Naive thymus-derived CD4-positive, alpha-beta T cell (primary cell): ENCODE measurements at regions not wholly inside any gene's neighbourhood (a gene's known extent, or its start where the extent isn't known, plus 50 kb on each side); places are given as distances from the start of the nearest gene placed in this dataset.

Experiments
- ATAC-seq: fragments of 150-1000 bp; cut with Tn5 transposase; 2 replicates; pipeline ENCODE4 v1.10.0; 2021; ENCODE audit warnings: mild to moderate bottlenecking, moderate library complexity
- CTCF ChIA-PET: fragments of 350-600 bp; sonication (Branson Sonifier 250); formaldehyde crosslinking; loops from one replicate; lab custom pipeline; 2021; ENCODE audit warnings: antibody characterized with exemption; lab: Charles Lee
- POLR2A ChIA-PET: fragments of 350-600 bp; sonication (Branson Sonifier 250); formaldehyde crosslinking; loops from one replicate; lab custom pipeline; 2021; ENCODE audit warnings: antibody characterized with exemption, inconsistent platforms; lab: Charles Lee
- DNase-seq, 9 donors: peaks; one replicate each; pipeline versions ENCODE4 v3.0.0 to v3.0.0-alpha.2; 2020 to 2022; ENCODE audit warnings: mixed read lengths in 1 of 9
- H3K27ac ChIP-seq: one replicate; pipeline ENCODE4 v1.7.0; 2013; ENCODE audit warnings: mild to moderate bottlenecking, low read depth, low read length, moderate library complexity
- H3K27me3 ChIP-seq, 2 donors: one replicate each; pipeline ENCODE4 v1.7.0; 2013; ENCODE audit warnings: low read length in 2 of 2, mild to moderate bottlenecking in 2 of 2, moderate library complexity in 2 of 2; ENCODE audit not compliant: control insufficient read depth in 2 of 2, insufficient read depth in 2 of 2
- H3K36me3 ChIP-seq, 3 experiments: 1 replicate in 2 of 3; 2 replicates in 1 of 3; pipeline ENCODE4 v1.7.0; 2013; ENCODE audit warnings: low read length in 3 of 3, mild to moderate bottlenecking in 3 of 3, moderate library complexity in 1 of 3; ENCODE audit not compliant: insufficient read depth in 3 of 3, control insufficient read depth in 2 of 3
- H3K4me1 ChIP-seq, 2 donors: one replicate each; pipeline ENCODE4 v1.7.0; 2013; ENCODE audit warnings: low read length in 2 of 2, mild to moderate bottlenecking in 2 of 2, moderate library complexity in 1 of 2; ENCODE audit not compliant: control insufficient read depth in 2 of 2, insufficient read depth in 2 of 2
- H3K4me3 ChIP-seq: 2 replicates; pipeline ENCODE4 v1.7.0; 2013; ENCODE audit warnings: mild to moderate bottlenecking, low read length
- H3K9me3 ChIP-seq, 3 experiments: 1 replicate in 2 of 3; 2 replicates in 1 of 3; pipeline ENCODE4 v1.7.0; 2013; ENCODE audit warnings: low read length in 3 of 3; ENCODE audit not compliant: control insufficient read depth in 2 of 3
- H3K27ac Mint-ChIP-seq, 9 donors: one replicate each; pipeline ENCODE4 v1.8.0; 2020 to 2022; ENCODE audit warnings: mixed read lengths in 9 of 9, mild to moderate bottlenecking in 8 of 9, moderate library complexity in 5 of 9, inconsistent platforms in 2 of 9
- H3K27me3 Mint-ChIP-seq, 5 donors: one replicate each; pipeline ENCODE4 v1.8.0; 2021 to 2022; ENCODE audit warnings: mixed read lengths in 5 of 5, mild to moderate bottlenecking in 1 of 5
- H3K36me3 Mint-ChIP-seq, 5 donors: one replicate each; pipeline ENCODE4 v1.8.0; 2020 to 2022; ENCODE audit warnings: mixed read lengths in 5 of 5, mild to moderate bottlenecking in 3 of 5, inconsistent platforms in 1 of 5
- H3K4me1 Mint-ChIP-seq, 7 donors: one replicate each; pipeline ENCODE4 v1.8.0; 2020 to 2022; ENCODE audit warnings: mixed read lengths in 7 of 7, mild to moderate bottlenecking in 3 of 7, inconsistent platforms in 1 of 7
- H3K4me3 Mint-ChIP-seq, 10 donors: one replicate each; pipeline ENCODE4 v1.8.0; 2020 to 2022; ENCODE audit warnings: mild to moderate bottlenecking in 10 of 10, mixed read lengths in 10 of 10, moderate library complexity in 6 of 10, inconsistent platforms in 2 of 10
- H3K9me3 Mint-ChIP-seq, 11 donors: one replicate each; pipeline ENCODE4 v1.8.0; 2020 to 2022; ENCODE audit warnings: mixed read lengths in 11 of 11, mild to moderate bottlenecking in 4 of 11, inconsistent platforms in 1 of 11, moderate library complexity in 1 of 11
- intact Hi-C, 2 donors: fragments of 100-400 bp; cut with micrococcal nuclease; formaldehyde crosslinking; loops; one replicate each; pipeline ENCODE4 v1.15.1; 2023

DNA sequence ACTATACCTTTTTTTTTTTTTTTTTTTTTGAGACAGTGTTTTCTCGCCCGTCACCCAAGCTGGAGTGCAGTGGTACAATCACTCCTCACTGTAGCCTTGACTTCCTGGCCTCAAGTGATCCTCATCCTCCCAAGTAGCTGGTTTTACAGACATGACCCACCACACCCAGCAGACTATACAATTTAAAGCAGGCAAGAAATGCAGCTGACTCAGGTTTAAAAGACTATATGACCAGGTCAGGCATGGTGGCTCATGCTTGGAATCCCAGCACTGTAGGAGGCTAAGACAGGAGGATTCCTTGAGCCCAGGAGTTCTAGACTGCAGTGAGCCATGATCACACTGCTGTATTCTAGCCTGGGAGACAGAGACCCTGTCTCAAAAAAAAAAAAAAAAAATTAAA lies 89.5 kb upstream of the AUTS2 start:
- DNase-seq: no peak
- ATAC-seq: no peak
- no peaks in the 10 kb centered on the region for H3K36me3 ChIP-seq
- intact Hi-C loops: no loop called here
- H3K4me3 ChIP-seq: no peak overlapping the region
- Mint-ChIP-seq H3K36me3 (peaks cover 0 to 4% (median 0%) of the 10 kb centered on the region in 5 donors), H3K4me1 (no peaks in the 10 kb centered on the region), H3K27ac (no peak overlapping the region), H3K4me3 (no peak overlapping the region), H3K9me3 (peaks cover 0 to 18% (median 2%) of the 10 kb centered on the region in 11 donors), H3K27me3 (peaks cover 0 to under 1% (median 0%) of the 10 kb centered on the region in 5 donors)
- no peaks in the 10 kb centered on the region for H3K27me3 ChIP-seq
- no peaks in the 10 kb centered on the region for H3K9me3 ChIP-seq
- H3K4me1 ChIP-seq: no peaks in the 10 kb centered on the region
- CTCF ChIA-PET: no interaction called here
- no peak overlapping the region for H3K27ac ChIP-seq
- POLR2A ChIA-PET: no interaction called here

DNA sequence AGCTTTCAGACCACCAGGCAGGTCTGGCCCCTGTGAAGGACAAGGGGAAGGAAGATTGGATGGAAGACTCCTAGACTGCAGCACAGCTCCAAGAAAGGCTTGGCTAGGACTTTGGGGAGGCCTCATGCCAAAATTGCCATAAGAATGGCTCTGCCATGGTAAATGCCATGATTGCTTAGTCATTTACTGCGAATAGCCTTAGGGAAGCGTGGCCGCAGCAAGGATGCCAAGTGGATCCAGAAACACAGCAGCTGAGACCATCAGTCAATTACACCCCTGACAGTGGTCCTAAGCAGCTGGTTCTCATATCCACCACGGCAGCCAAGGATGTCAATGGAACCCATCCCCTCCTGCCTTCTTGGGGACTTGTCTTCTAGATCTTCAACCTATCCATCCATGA lies 88.2 kb upstream of the AUTS2 start:
- Mint-ChIP-seq H3K9me3 (peaks cover 0 to 21% (median 4%) of the 10 kb centered on the region in 11 donors), H3K27ac (no peak overlapping the region), H3K36me3 (peaks cover 0 to 4% (median 0%) of the 10 kb centered on the region in 5 donors), H3K4me3 (no peak overlapping the region), H3K27me3 (peaks cover 0 to 4% (median 0%) of the 10 kb centered on the region in 5 donors), H3K4me1 (no peaks in the 10 kb centered on the region)
- DNase-seq: no peak
- H3K4me3 ChIP-seq: no peak overlapping the region
- ChIA-PET POLR2A (no interaction called here), CTCF (no interaction called here)
- intact Hi-C loops: no loop called here
- H3K27me3 ChIP-seq: no peaks in the 10 kb centered on the region
- H3K27ac ChIP-seq: no peak overlapping the region
- H3K36me3 ChIP-seq: no peaks in the 10 kb centered on the region
- no peak for ATAC-seq
- no peaks in the 10 kb centered on the region for H3K9me3 ChIP-seq
- no peaks in the 10 kb centered on the region for H3K4me1 ChIP-seq

DNA sequence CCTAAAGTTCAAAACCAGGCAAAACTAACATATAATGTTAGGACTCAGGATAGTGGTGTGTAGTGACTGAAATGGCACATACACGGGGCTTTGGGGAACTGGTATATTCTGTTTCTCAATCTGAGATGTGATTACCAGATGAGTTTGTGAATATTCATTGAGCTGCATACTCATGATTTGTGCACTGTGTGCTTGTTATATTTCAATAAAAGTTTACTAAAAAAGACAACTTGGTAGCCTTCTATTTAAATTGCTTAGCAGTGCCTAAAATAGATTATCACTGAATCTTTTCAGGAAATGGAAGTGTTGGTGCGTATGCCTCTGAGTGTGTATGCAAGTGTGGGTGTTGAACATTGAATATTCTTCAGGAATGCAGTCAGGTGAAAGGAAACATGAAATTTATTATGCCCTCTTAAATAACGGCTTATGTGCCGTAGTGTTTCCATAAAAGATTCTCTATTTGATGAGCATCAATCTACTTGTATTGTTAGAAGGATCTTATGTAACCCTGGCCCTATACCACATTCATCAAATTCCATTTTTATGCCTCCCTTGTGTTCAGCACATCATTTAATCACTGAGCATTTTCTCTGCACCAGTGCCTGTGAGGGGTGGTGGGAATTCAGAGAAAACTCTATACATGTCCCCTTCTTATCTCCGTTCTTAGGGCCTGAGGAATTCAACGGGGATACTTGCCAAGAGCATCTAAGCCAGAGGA lies 82.6 kb upstream of the AUTS2 start:
- ChIA-PET CTCF (no interaction called here), POLR2A (no interaction called here)
- DNase-seq (no peak), ATAC-seq (no peak)
- H3K27ac Mint-ChIP-seq: no peak overlapping the region
- no peaks in the 10 kb centered on the region for H3K4me1 Mint-ChIP-seq
- Histone ChIP-seq H3K4me3 (no peak overlapping the region), H3K36me3 (no peaks in the 10 kb centered on the region), H3K27ac (no peak overlapping the region), H3K4me1 (no peaks in the 10 kb centered on the region), H3K27me3 (no peaks in the 10 kb centered on the region), H3K9me3 (no peaks in the 10 kb centered on the region)
- H3K36me3 Mint-ChIP-seq: peaks cover 0 to 3% (median 0%) of the 10 kb centered on the region in 5 donors
- H3K9me3 Mint-ChIP-seq: peaks cover 0 to 20% (median 1%) of the 10 kb centered on the region in 11 donors
- no peak overlapping the region for H3K4me3 Mint-ChIP-seq
- intact Hi-C loops: no loop called here
- peaks cover 0 to 4% (median 0%) of the 10 kb centered on the region in 5 donors for H3K27me3 Mint-ChIP-seq

DNA sequence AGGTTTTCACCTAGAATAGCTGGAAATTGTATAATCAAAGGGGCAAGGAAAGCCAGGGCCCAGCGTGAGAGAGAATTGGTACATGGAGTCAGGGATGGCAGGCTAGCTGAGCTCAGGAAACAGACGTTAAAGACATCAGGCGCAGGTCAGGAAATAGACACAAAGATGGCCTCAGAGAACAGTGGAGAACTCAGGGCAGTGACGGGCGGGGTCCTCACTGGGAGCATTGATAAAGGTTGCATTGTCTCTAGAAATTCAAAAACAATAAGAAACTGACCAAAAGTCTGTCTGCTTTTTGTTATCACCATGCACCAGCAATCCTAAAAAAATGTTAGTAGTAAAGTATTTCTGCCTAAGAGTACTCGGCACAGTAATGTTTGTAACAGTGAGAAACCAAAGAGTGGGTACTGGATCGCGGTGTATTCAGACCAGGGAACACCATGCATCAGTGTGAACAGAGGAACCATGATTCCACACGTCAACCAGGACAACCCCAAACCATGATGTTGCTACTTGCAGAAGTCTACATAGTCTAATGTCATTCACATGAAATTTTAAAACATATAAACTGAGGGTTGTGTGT lies 81.9 kb upstream of the AUTS2 start:
- Histone ChIP-seq H3K4me1 (no peaks in the 10 kb centered on the region), H3K4me3 (no peak overlapping the region), H3K27me3 (no peaks in the 10 kb centered on the region), H3K9me3 (no peaks in the 10 kb centered on the region), H3K36me3 (no peaks in the 10 kb centered on the region), H3K27ac (no peak overlapping the region)
- H3K27me3 Mint-ChIP-seq: peaks cover 0 to 4% (median 0%) of the 10 kb centered on the region in 5 donors
- H3K4me1 Mint-ChIP-seq: no peaks in the 10 kb centered on the region
- intact Hi-C loops: no loop called here
- H3K4me3 Mint-ChIP-seq: no peak overlapping the region
- ATAC-seq (no peak), DNase-seq (no peak)
- ChIA-PET CTCF (no interaction called here), POLR2A (no interaction called here)
- peaks cover 0 to 15% (median 0%) of the 10 kb centered on the region in 11 donors for H3K9me3 Mint-ChIP-seq
- no peak overlapping the region for H3K27ac Mint-ChIP-seq
- peaks cover 0 to 3% (median 0%) of the 10 kb centered on the region in 5 donors for H3K36me3 Mint-ChIP-seq

DNA sequence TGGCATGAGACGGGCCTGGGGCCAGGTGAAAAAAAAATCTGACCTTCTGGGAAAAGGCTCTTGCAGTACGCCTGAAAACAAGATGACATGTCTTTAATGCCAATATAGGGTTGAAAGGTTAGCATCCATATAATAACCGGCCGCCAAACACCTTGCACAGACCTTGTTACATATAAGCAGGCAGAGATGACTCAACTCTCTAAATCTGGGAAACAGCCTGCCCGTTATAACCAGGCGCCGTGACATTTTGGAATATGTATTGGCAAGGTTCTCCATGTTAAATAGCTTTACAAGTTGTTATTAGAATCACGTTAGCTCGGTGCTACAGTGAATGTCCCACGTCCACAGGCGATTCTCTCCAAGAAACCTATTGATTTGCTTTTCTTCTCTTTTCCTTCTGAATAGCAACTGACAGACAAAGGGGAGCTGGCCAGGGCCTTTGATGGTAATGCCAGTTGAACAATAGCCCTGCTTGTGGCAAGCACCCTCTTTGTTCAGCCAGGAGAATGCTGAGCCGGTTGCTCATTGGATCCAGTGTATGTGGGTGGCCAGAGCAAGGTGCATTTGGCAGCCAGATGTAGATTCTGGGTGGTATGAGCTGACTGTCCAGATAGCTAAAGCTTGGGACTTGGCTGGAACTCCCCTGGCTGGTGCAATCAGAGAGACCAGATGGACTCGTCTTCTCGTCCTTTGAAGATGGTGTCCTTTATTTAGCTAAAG lies 80.1 kb upstream of the AUTS2 start:
- H3K9me3 ChIP-seq: no peaks in the 10 kb centered on the region
- peaks cover 0 to 3% (median 0%) of the 10 kb centered on the region in 5 donors for H3K36me3 Mint-ChIP-seq
- ATAC-seq: no peak
- H3K4me1 ChIP-seq: no peaks in the 10 kb centered on the region
- no peak overlapping the region for H3K27ac Mint-ChIP-seq
- no peak overlapping the region for H3K4me3 Mint-ChIP-seq
- H3K27me3 ChIP-seq: no peaks in the 10 kb centered on the region
- intact Hi-C loops: no loop called here
- no peak overlapping the region for H3K27ac ChIP-seq
- peaks cover 0 to 4% (median 0%) of the 10 kb centered on the region in 5 donors for H3K27me3 Mint-ChIP-seq
- POLR2A ChIA-PET: no interaction called here
- no peaks in the 10 kb centered on the region for H3K36me3 ChIP-seq
- DNase-seq: no peak
- CTCF ChIA-PET: no interaction called here
- no peaks in the 10 kb centered on the region for H3K4me1 Mint-ChIP-seq
- H3K9me3 Mint-ChIP-seq: peaks cover 0 to 12% (median 1%) of the 10 kb centered on the region in 11 donors
- no peak overlapping the region for H3K4me3 ChIP-seq

DNA sequence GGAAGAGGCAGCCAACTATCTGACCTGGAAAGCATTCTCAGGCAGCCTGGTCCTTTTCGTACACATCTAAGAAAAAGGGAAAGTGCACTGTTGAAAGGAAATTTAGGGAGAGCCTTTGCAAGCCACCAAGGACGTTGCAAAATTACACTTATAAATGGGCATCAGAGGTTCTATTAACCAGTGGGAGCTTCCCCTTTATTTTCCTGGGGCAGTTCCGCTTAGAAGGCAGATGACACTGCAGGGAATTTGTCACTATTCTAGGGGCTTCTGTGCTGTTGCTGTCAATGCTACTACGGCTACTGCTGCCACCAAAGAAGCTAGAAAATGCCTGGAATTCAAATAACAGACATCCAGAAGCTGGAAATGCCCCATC lies 79.6 kb upstream of the AUTS2 start:
- Histone ChIP-seq H3K4me1 (no peaks in the 10 kb centered on the region), H3K27me3 (no peaks in the 10 kb centered on the region), H3K9me3 (no peaks in the 10 kb centered on the region), H3K27ac (no peak overlapping the region), H3K4me3 (no peak overlapping the region), H3K36me3 (no peaks in the 10 kb centered on the region)
- intact Hi-C loops: no loop called here
- H3K4me1 Mint-ChIP-seq: no peaks in the 10 kb centered on the region
- H3K27me3 Mint-ChIP-seq: peaks cover 0 to 4% (median 0%) of the 10 kb centered on the region in 5 donors
- no peak for DNase-seq
- no peak overlapping the region for H3K4me3 Mint-ChIP-seq
- peaks cover 0 to 3% (median 0%) of the 10 kb centered on the region in 5 donors for H3K36me3 Mint-ChIP-seq
- ChIA-PET CTCF (no interaction called here), POLR2A (no interaction called here)
- no peak for ATAC-seq
- H3K27ac Mint-ChIP-seq: no peak overlapping the region
- peaks cover 0 to 10% (median 1%) of the 10 kb centered on the region in 11 donors for H3K9me3 Mint-ChIP-seq
